GM12878 (cell line): ENCODE measurements at regions not wholly inside any gene's neighbourhood (a gene's known extent, or its start where the extent isn't known, plus 50 kb on each side); places are given as distances from the start of the nearest gene placed in this dataset.

Source experiments
- ATAC-seq: fragments of 200-7000 bp; cut with Tn5 transposase; 3 replicates; pipeline ENCODE4 v1.9.1; 2020; ENCODE audit warnings: mild to moderate bottlenecking, moderate library complexity
- BruUV-seq: library from RNA; stranded (reverse); fragments of 400-500 nt; replicated peaks from 2 replicates; lab custom pipeline; 2021; lab: Mats Ljungman, UMichigan
- CTCF ChIA-PET: fragments of 300-600 bp; sonication (Branson Sonifier 250); formaldehyde crosslinking; extraction: SDS; loops from one replicate; lab custom pipeline; 2021; ENCODE audit warnings: inconsistent platforms; lab: Yijun Ruan, JAX
- POLR2A ChIA-PET: fragments of 350-600 bp; formaldehyde crosslinking; extraction: SDS; loops from one replicate; lab custom pipeline; 2021; ENCODE audit warnings: inconsistent platforms; lab: Charles Lee
- RAD21 ChIA-PET: fragments of 300-600 bp; sonication (Branson Sonifier 250); formaldehyde crosslinking; loops from one replicate; lab custom pipeline; 2023; ENCODE audit warnings: antibody characterized with exemption; ENCODE audit not compliant: unreplicated experiment; lab: Charles Lee
- SMC1A ChIA-PET: fragments of 300-600 bp; sonication (Branson Sonifier 250); formaldehyde crosslinking; loops from one replicate; lab custom pipeline; 2023; ENCODE audit not compliant: unreplicated experiment, uncharacterized antibody; lab: Charles Lee
- DNase-seq: peaks from one replicate; pipeline ENCODE4 v3.0.0-alpha.2; 2011; ENCODE audit warnings: low read depth, low spot score
- FAIRE-seq: peaks from 3 replicates; lab custom pipeline; 2011; peaks lifted over from hg19 to GRCh38; lab: Jason Lieb, UNC
- H2AFZ ChIP-seq: 2 replicates; pipeline ENCODE4 v1.6.0; 2011; ENCODE audit warnings: low read depth, low read length, control low read depth; ENCODE audit not compliant: control insufficient read depth
- H3K27ac ChIP-seq: 2 replicates; pipeline ENCODE4 v1.5.1; 2011; ENCODE audit warnings: control low read depth; ENCODE audit not compliant: control insufficient read depth, insufficient read depth
- H3K27me3 ChIP-seq, 2 experiments: replicated peaks in 1 of 2; 2 replicates each; pipeline versions ENCODE4 v1.6.0 to v1.6.1; 2011; ENCODE audit warnings: low read length in 1 of 2; ENCODE audit not compliant: control insufficient read depth in 2 of 2, insufficient read depth in 2 of 2
- H3K36me3 ChIP-seq, 2 experiments: 2 replicates each; pipeline ENCODE4 v1.5.1; 2011; ENCODE audit warnings: low read length in 1 of 2; ENCODE audit not compliant: control insufficient read depth in 2 of 2, insufficient read depth in 2 of 2
- H3K4me1 ChIP-seq: 2 replicates; pipeline ENCODE4 v1.6.1; 2011; ENCODE audit warnings: mild to moderate bottlenecking, low read length, moderate library complexity, mixed read lengths; ENCODE audit not compliant: control insufficient read depth, insufficient read depth
- H3K4me2 ChIP-seq: 2 replicates; pipeline ENCODE4 v1.6.0; 2011; ENCODE audit warnings: control low read depth; ENCODE audit not compliant: control insufficient read depth, insufficient read depth
- H3K4me3 ChIP-seq: fragments of 200-600 bp; sonication (generic); 2 replicates; pipeline ENCODE4 v1.5.1; 2016
- H3K79me2 ChIP-seq: 2 replicates; pipeline ENCODE4 v1.6.0; 2011; ENCODE audit warnings: low read length; ENCODE audit not compliant: control insufficient read depth, insufficient read depth
- H3K9ac ChIP-seq: 2 replicates; pipeline ENCODE4 v1.8.0; 2011; ENCODE audit warnings: low read length, control low read depth, mixed read lengths; ENCODE audit not compliant: control insufficient read depth, insufficient read depth
- H3K9me3 ChIP-seq: replicated peaks from 3 replicates; pipeline ENCODE4 v1.5.1; 2011; ENCODE audit warnings: mild to moderate bottlenecking, low read length; ENCODE audit not compliant: control insufficient read depth, insufficient read depth
- H4K20me1 ChIP-seq: 2 replicates; pipeline ENCODE4 v1.6.0; 2011; ENCODE audit not compliant: control insufficient read depth, insufficient read depth
- BACH1 ChIP-seq: fragments of 450-650 bp; IDR thresholded peaks from 2 replicates; pipeline ENCODE4 v1.6.1; 2017; ENCODE audit warnings: mild to moderate bottlenecking, borderline replicate concordance
- CBX3 ChIP-seq: fragments of 200-600 bp; sonication (generic); IDR thresholded peaks from 2 replicates; pipeline ENCODE4 v1.6.1; 2016; ENCODE audit warnings: low read depth, borderline replicate concordance
- CREB1 ChIP-seq: IDR thresholded peaks from 2 replicates; pipeline ENCODE4 v1.6.1; 2012; ENCODE audit warnings: low read depth, mild to moderate bottlenecking, inconsistent platforms
- DPF2 ChIP-seq: fragments of 450-650 bp; IDR thresholded peaks from 2 replicates; pipeline ENCODE4 v1.6.1; 2017; ENCODE audit warnings: mild to moderate bottlenecking
- ESRRA ChIP-seq: IDR thresholded peaks from 2 replicates; pipeline ENCODE4 v1.6.1; 2012; ENCODE audit warnings: mild to moderate bottlenecking, low read length, improper control_type of control experiment
- EZH2 ChIP-seq: IDR thresholded peaks from 2 replicates; pipeline ENCODE4 v1.6.1; 2012; ENCODE audit warnings: low read depth, mild to moderate bottlenecking, control low read depth, inconsistent platforms, low read length, borderline replicate concordance; ENCODE audit not compliant: control insufficient read depth
- FOS ChIP-seq: IDR thresholded peaks from 3 replicates; pipeline ENCODE4 v1.6.1; 2011; ENCODE audit warnings: borderline replicate concordance; ENCODE audit not compliant: insufficient read length; ENCODE audit errors: extremely low read depth
- HDAC2 ChIP-seq: fragments of 200-600 bp; sonication (generic); IDR thresholded peaks from 2 replicates; pipeline ENCODE4 v1.6.1; 2017
- LARP7 ChIP-seq: fragments of 450-650 bp; IDR thresholded peaks from 2 replicates; pipeline ENCODE4 v1.6.1; 2017; ENCODE audit warnings: mild to moderate bottlenecking
- MXI1 ChIP-seq: fragments of 150-350 bp; IDR thresholded peaks from 2 replicates; pipeline ENCODE4 v1.6.1; 2011; ENCODE audit warnings: low read depth, mild to moderate bottlenecking, inconsistent platforms, low read length, improper control_type of control experiment
- POU2F2 ChIP-seq: IDR thresholded peaks from 3 replicates; pipeline ENCODE4 v1.6.1; 2011; ENCODE audit warnings: low read depth, mild to moderate bottlenecking, low read length, borderline replicate concordance
- RFX5 ChIP-seq: IDR thresholded peaks from 2 replicates; pipeline ENCODE4 v1.6.1; 2011; ENCODE audit warnings: low read depth, low read length, improper control_type of control experiment
- TBL1XR1 ChIP-seq: IDR thresholded peaks from 2 replicates; pipeline ENCODE4 v1.6.1; 2012; ENCODE audit warnings: low read depth, low read length, improper control_type of control experiment
- TCF7 ChIP-seq: IDR thresholded peaks from 2 replicates; pipeline ENCODE4 v1.6.1; 2014; ENCODE audit warnings: antibody characterized with exemption, borderline replicate concordance
- ZNF274 ChIP-seq: IDR thresholded peaks from one replicate; pipeline ENCODE4 v1.8.0; 2011; ENCODE audit not compliant: insufficient read length, insufficient read depth
- ZZZ3 ChIP-seq: IDR thresholded peaks from 2 replicates; pipeline ENCODE4 v1.6.1; 2011; ENCODE audit warnings: low read depth; ENCODE audit not compliant: control insufficient read depth, insufficient read length
- WGBS: methylation state at CpG from one replicate; pipeline ENCODE4 v1.1.6; 2016; ENCODE audit warnings: low lambda C conversion rate; ENCODE audit not compliant: insufficient replicate concordance, insufficient coverage; ENCODE audit errors: missing lambda C conversion rate; 5-methylcytosine and 5-hydroxymethylcytosine counted together
- in situ Hi-C: fragments of 300-500 bp; cut with MboI; formaldehyde crosslinking; loops from 9 replicates; pipeline ENCODE4 v1.14.3; 2018; ENCODE audit warnings: mixed read lengths
- intact Hi-C: fragments of 100-400 bp; cut with micrococcal nuclease; formaldehyde crosslinking; loops from one replicate; pipeline ENCODE4 v1.14.2; 2022; ENCODE audit not compliant: unreplicated experiment
- TF ChIP-seq, protein P1 (sequence below): fragments of 150-350 bp; IDR thresholded peaks from 2 replicates; pipeline ENCODE4 v1.6.1; 2016; ENCODE audit warnings: low read depth, low read length

DNA sequence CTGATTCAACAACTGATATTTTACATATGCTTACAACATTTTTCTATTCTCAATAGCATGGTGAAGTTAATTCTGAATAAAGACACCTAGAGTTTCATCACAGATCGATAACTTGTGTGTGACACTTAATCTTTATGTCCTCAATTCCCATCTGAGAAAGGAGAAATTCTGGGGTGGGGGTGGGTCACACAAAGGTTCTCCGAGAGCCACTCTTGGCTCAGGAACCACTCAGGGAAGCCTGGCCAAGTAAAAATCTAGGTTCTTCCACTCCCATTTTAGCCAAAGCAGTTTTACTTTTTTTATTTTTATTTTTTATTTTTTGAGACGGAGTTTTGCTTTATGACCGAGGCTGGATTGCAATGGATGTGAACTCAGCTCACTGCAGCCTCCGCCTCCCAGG is 111.0 kb upstream of the TBL1XR1 start:
- no peaks in the 10 kb centered on the region for H3K27me3 ChIP-seq
- no peak for TF ChIP-seq ZZZ3
- TF ChIP-seq ZNF274: no peak
- TF ChIP-seq HDAC2: no peak
- TF ChIP-seq FOS: no peak
- no peak for TF ChIP-seq MXI1
- no peak for TF ChIP-seq CBX3
- TF ChIP-seq TCF7: no peak
- TF ChIP-seq RFX5: no peak
- no peak for TF ChIP-seq CREB1
- TF ChIP-seq TBL1XR1: no peak
- TF ChIP-seq, protein P1, sequence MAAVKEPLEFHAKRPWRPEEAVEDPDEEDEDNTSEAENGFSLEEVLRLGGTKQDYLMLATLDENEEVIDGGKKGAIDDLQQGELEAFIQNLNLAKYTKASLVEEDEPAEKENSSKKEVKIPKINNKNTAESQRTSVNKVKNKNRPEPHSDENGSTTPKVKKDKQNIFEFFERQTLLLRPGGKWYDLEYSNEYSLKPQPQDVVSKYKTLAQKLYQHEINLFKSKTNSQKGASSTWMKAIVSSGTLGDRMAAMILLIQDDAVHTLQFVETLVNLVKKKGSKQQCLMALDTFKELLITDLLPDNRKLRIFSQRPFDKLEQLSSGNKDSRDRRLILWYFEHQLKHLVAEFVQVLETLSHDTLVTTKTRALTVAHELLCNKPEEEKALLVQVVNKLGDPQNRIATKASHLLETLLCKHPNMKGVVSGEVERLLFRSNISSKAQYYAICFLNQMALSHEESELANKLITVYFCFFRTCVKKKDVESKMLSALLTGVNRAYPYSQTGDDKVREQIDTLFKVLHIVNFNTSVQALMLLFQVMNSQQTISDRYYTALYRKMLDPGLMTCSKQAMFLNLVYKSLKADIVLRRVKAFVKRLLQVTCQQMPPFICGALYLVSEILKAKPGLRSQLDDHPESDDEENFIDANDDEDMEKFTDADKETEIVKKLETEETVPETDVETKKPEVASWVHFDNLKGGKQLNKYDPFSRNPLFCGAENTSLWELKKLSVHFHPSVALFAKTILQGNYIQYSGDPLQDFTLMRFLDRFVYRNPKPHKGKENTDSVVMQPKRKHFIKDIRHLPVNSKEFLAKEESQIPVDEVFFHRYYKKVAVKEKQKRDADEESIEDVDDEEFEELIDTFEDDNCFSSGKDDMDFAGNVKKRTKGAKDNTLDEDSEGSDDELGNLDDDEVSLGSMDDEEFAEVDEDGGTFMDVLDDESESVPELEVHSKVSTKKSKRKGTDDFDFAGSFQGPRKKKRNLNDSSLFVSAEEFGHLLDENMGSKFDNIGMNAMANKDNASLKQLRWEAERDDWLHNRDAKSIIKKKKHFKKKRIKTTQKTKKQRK: no peak
- TF ChIP-seq BACH1: no peak
- TF ChIP-seq POU2F2: no peak
- no peak for TF ChIP-seq ESRRA
- no peak for TF ChIP-seq LARP7
- no peak for TF ChIP-seq DPF2
- TF ChIP-seq EZH2: no peak
- CTCF ChIA-PET: no interaction called here
- H4K20me1 ChIP-seq: no peaks in the 10 kb centered on the region
- RAD21 ChIA-PET: no interaction called here
- H3K79me2 ChIP-seq: no peaks in the 10 kb centered on the region
- in situ Hi-C loops: no loop called here
- FAIRE-seq: no peak
- H3K9ac ChIP-seq: no peak overlapping the region
- no peak for ATAC-seq
- H3K27ac ChIP-seq: no peak overlapping the region
- POLR2A ChIA-PET: no interaction called here
- SMC1A ChIA-PET: no interaction called here
- BruUV-seq: no TSS peak
- H2AFZ ChIP-seq: no peak overlapping the region
- no peak overlapping the region for H3K4me3 ChIP-seq
- H3K36me3 ChIP-seq: no peaks in the 10 kb centered on the region
- H3K4me2 ChIP-seq: no peak overlapping the region
- no peaks in the 10 kb centered on the region for H3K4me1 ChIP-seq
- DNase-seq: no peak
- H3K9me3 ChIP-seq: peaks cover 3% of the 10 kb centered on the region; the same call in 2 of the 3 replicates
- intact Hi-C loops: no loop called here
- 86% methylated on average over 5 of the region's 5 CpGs for WGBS
